ENCODE measurements at regions not wholly inside any gene's neighbourhood (a gene's known extent, or its start where the extent isn't known, plus 50 kb on each side); places are given as distances from the start of the nearest gene placed in this dataset.

GRCh38 chr10:58972576-58973234 lies 203.7 kb upstream of the PHYHIPL start:
- Histone ChIP-seq H3K4me1 (ENCODE audit: control insufficient read depth, insufficient read depth, low read length) (no peaks in the 10 kb centered on the region), H3K4me2 (ENCODE audit: low read length) (no peak overlapping the region), H3K9ac (ENCODE audit: low read depth, low read length) (no peak overlapping the region), H3K36me3 (ENCODE audit: insufficient read depth, low read length) (no peaks in the 10 kb centered on the region), H3K27me3 (ENCODE audit: control insufficient read depth, insufficient read depth, low read length) (no peaks in the 10 kb centered on the region), H3K4me3 (ENCODE audit: low read length) (no peak overlapping the region), H3K9me3 (replicated peaks; ENCODE audit: low read length) (no peaks in the 10 kb centered on the region)

GRCh38 chr10:58973235-58973595 lies 203.2 kb upstream of the PHYHIPL start:
- Histone ChIP-seq H3K4me2 (ENCODE audit: low read length) (no peak overlapping the region), H3K36me3 (ENCODE audit: insufficient read depth, low read length) (no peaks in the 10 kb centered on the region), H3K4me1 (ENCODE audit: control insufficient read depth, insufficient read depth, low read length) (no peaks in the 10 kb centered on the region), H3K27me3 (ENCODE audit: control insufficient read depth, insufficient read depth, low read length) (no peaks in the 10 kb centered on the region), H3K4me3 (ENCODE audit: low read length) (no peak overlapping the region), H3K9me3 (replicated peaks; ENCODE audit: low read length) (no peaks in the 10 kb centered on the region), H3K9ac (ENCODE audit: low read depth, low read length) (no peak overlapping the region)

GRCh38 chr10:58976254-58976653 lies 200.2 kb upstream of the PHYHIPL start:
- Histone ChIP-seq H3K9me3 (replicated peaks; ENCODE audit: low read length) (no peaks in the 10 kb centered on the region), H3K4me2 (ENCODE audit: low read length) (no peak overlapping the region), H3K9ac (ENCODE audit: low read depth, low read length) (no peak overlapping the region), H3K4me3 (ENCODE audit: low read length) (no peak overlapping the region), H3K4me1 (ENCODE audit: control insufficient read depth, insufficient read depth, low read length) (no peaks in the 10 kb centered on the region), H3K36me3 (ENCODE audit: insufficient read depth, low read length) (no peaks in the 10 kb centered on the region), H3K27me3 (ENCODE audit: control insufficient read depth, insufficient read depth, low read length) (no peaks in the 10 kb centered on the region)

DNA sequence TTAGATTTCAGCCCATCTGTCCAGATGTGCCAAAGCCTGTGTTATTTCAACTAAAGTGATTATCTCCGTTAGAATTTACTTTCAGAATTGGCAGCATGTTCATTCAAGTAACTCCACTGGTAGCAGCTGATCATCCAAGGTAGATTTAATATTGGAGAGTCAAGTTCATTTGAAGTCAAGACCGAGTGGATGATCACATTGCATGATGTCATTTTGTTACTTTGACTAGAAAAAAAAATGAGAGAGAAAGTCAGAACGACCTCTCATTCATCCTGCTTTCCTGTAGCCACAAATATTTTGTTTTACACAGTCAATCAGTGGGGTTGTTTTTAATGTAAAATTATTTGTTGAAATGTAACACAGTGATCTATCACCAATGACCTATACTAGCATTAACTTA lies 196.7 kb upstream of the PHYHIPL start:
- H3K4me3 ChIP-seq (ENCODE audit: low read length), result no peak overlapping the region
- H3K9me3 ChIP-seq (replicated peaks; ENCODE audit: low read length), result no peaks in the 10 kb centered on the region
- no peak overlapping the region for H3K9ac ChIP-seq (ENCODE audit: low read depth, low read length)
- H3K4me2 ChIP-seq (ENCODE audit: low read length), result no peak overlapping the region
- H3K27me3 ChIP-seq (ENCODE audit: control insufficient read depth, insufficient read depth, low read length), result no peaks in the 10 kb centered on the region
- no peaks in the 10 kb centered on the region for H3K36me3 ChIP-seq (ENCODE audit: insufficient read depth, low read length)
- no peaks in the 10 kb centered on the region for H3K4me1 ChIP-seq (ENCODE audit: control insufficient read depth, insufficient read depth, low read length)

- Histone ChIP-seq H3K9me3 (replicated peaks; ENCODE audit: low read length) (no peaks in the 10 kb centered on the region), H3K4me2 (ENCODE audit: low read length) (no peak overlapping the region), H3K4me1 (ENCODE audit: control insufficient read depth, insufficient read depth, low read length) (no peaks in the 10 kb centered on the region), H3K4me3 (ENCODE audit: low read length) (no peak overlapping the region), H3K36me3 (ENCODE audit: insufficient read depth, low read length) (no peaks in the 10 kb centered on the region), H3K9ac (ENCODE audit: low read depth, low read length) (no peak overlapping the region), H3K27me3 (ENCODE audit: control insufficient read depth, insufficient read depth, low read length) (no peaks in the 10 kb centered on the region)
Measured at GRCh38 chr10:58980826-58981415, 195.5 kb upstream of the PHYHIPL start.

DNA sequence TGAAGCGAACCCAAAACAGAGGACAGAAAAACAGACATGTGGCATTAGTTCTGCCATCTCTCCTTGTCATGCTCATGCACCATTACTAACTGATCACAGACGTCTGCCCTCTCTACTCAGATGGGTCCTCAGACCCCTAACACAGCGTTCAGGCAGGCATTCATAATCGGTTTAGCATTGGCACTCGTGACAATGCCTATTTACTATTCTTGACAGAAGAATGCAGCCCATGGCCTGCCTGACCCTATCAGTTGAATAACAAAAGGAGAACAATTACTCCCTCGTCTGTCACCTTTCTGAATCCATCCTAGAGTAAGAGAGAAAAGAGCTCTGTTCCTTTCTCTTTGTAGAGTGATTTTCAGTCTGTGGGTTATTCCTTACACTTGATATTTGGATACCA lies 194.6 kb upstream of the PHYHIPL start:
- H3K4me2 ChIP-seq (ENCODE audit: low read length), result no peak overlapping the region
- H3K4me3 ChIP-seq (ENCODE audit: low read length), result no peak overlapping the region
- no peaks in the 10 kb centered on the region for H3K27me3 ChIP-seq (ENCODE audit: control insufficient read depth, insufficient read depth, low read length)
- H3K4me1 ChIP-seq (ENCODE audit: control insufficient read depth, insufficient read depth, low read length), result no peaks in the 10 kb centered on the region
- H3K9ac ChIP-seq (ENCODE audit: low read depth, low read length), result no peak overlapping the region
- no peaks in the 10 kb centered on the region for H3K9me3 ChIP-seq (replicated peaks; ENCODE audit: low read length)
- H3K36me3 ChIP-seq (ENCODE audit: insufficient read depth, low read length), result no peaks in the 10 kb centered on the region

DNA sequence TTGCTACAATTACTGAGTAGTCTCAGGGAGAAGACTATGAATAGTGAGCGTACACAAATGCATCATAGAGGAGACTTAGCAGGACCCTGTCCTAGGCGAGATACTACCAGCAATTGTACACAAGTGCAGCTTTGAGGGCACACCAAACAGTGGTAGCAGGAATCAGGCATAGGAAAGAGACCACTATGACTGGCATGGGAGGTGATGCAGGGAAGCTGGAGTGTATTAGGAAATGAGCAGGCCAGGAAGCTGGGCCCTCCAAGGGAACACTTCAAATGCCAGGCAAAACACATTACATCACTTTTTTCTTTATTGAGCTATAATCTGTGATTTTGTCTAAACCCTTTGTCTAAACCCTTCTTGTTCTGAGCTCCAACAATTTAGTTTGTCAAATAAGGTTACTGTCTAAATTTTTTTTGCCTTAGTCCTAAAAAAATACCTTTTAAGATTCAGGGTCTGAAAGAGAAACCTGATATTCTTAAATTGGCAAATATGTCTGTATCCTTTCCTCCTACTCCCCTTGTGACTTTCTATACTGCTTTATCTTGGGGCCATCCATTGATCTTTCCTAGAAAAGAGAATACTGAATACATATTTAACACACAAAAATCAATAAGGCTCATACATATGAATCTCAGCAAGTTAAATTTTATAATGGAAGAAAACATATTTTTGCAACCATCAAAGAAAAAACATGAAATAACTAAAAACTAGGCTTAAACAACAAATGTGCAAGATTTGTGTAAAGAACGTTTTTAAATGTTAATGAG lies 193.8 kb upstream of the PHYHIPL start:
- H3K36me3 ChIP-seq (ENCODE audit: insufficient read depth, low read length), result no peaks in the 10 kb centered on the region
- no peaks in the 10 kb centered on the region for H3K9me3 ChIP-seq (replicated peaks; ENCODE audit: low read length)
- no peaks in the 10 kb centered on the region for H3K27me3 ChIP-seq (ENCODE audit: control insufficient read depth, insufficient read depth, low read length)

DNA sequence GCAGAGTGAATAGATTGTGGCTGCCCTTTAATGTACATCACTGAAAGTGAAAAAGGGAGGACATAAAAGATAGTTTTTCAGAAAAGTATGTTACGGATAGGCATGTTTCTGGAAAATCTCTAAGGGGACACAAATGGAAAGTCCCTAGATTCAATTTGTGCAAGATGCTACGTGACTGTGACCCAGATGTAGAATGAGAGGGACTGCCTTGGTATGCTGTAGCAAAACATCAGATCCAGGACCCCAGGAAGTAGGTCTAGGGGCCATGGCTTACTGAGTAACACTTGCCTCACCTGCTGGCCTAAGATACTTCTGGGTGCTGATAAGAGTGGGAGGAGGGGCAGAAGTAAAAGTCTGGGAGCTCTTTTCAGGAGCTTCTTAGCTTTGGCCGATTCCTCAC lies 191.2 kb upstream of the PHYHIPL start:
- no peaks in the 10 kb centered on the region for H3K27me3 ChIP-seq (ENCODE audit: control insufficient read depth, insufficient read depth, low read length)
- no peak overlapping the region for H3K4me2 ChIP-seq (ENCODE audit: low read length)
- H3K36me3 ChIP-seq (ENCODE audit: insufficient read depth, low read length), result no peaks in the 10 kb centered on the region
- no peak overlapping the region for H3K9ac ChIP-seq (ENCODE audit: low read depth, low read length)
- H3K4me3 ChIP-seq (ENCODE audit: low read length), result no peak overlapping the region
- H3K4me1 ChIP-seq (ENCODE audit: control insufficient read depth, insufficient read depth, low read length), result no peaks in the 10 kb centered on the region
- H3K9me3 ChIP-seq (replicated peaks; ENCODE audit: low read length), result no peaks in the 10 kb centered on the region

More for the DNA sequence above, 193.8 kb upstream of the PHYHIPL start:
- H3K4me3 ChIP-seq (ENCODE audit: low read length), result no peak overlapping the region
- no peak overlapping the region for H3K4me2 ChIP-seq (ENCODE audit: low read length)
- H3K9ac ChIP-seq (ENCODE audit: low read depth, low read length), result no peak overlapping the region
- H3K4me1 ChIP-seq (ENCODE audit: control insufficient read depth, insufficient read depth, low read length), result no peaks in the 10 kb centered on the region

- no peak overlapping the region for H3K4me3 ChIP-seq (ENCODE audit: low read length)
- H3K36me3 ChIP-seq (ENCODE audit: insufficient read depth, low read length), result no peaks in the 10 kb centered on the region
- peaks cover 4% of the 10 kb centered on the region for H3K4me1 ChIP-seq (ENCODE audit: control insufficient read depth, insufficient read depth, low read length)
- no peak overlapping the region for H3K4me2 ChIP-seq (ENCODE audit: low read length)
- H3K9me3 ChIP-seq (replicated peaks; ENCODE audit: low read length), result no peaks in the 10 kb centered on the region
- H3K9ac ChIP-seq (ENCODE audit: low read depth, low read length), result no peak overlapping the region
- H3K27me3 ChIP-seq (ENCODE audit: control insufficient read depth, insufficient read depth, low read length), result no peaks in the 10 kb centered on the region
Measured at GRCh38 chr10:58989486-58990039, 186.9 kb upstream of the PHYHIPL start.

GRCh38 chr10:58990693-58991092 lies 185.8 kb upstream of the PHYHIPL start:
- Histone ChIP-seq H3K4me3 (ENCODE audit: low read length) (no peak overlapping the region), H3K4me2 (ENCODE audit: low read length) (no peak overlapping the region), H3K27me3 (ENCODE audit: control insufficient read depth, insufficient read depth, low read length) (no peaks in the 10 kb centered on the region), H3K36me3 (ENCODE audit: insufficient read depth, low read length) (no peaks in the 10 kb centered on the region), H3K9me3 (replicated peaks; ENCODE audit: low read length) (no peaks in the 10 kb centered on the region), H3K9ac (ENCODE audit: low read depth, low read length) (no peak overlapping the region), H3K4me1 (ENCODE audit: control insufficient read depth, insufficient read depth, low read length) (peaks cover 7% of the 10 kb centered on the region)

GRCh38 chr10:58991856-58992255 lies 184.6 kb upstream of the PHYHIPL start:
- Histone ChIP-seq H3K4me2 (ENCODE audit: low read length) (no peak overlapping the region), H3K4me3 (ENCODE audit: low read length) (no peak overlapping the region), H3K36me3 (ENCODE audit: insufficient read depth, low read length) (no peaks in the 10 kb centered on the region), H3K27me3 (ENCODE audit: control insufficient read depth, insufficient read depth, low read length) (no peaks in the 10 kb centered on the region), H3K9me3 (replicated peaks; ENCODE audit: low read length) (no peaks in the 10 kb centered on the region), H3K9ac (ENCODE audit: low read depth, low read length) (no peak overlapping the region), H3K4me1 (ENCODE audit: control insufficient read depth, insufficient read depth, low read length) (peaks cover 7% of the 10 kb centered on the region)
